HG02970 (cell line): ENCODE measurements at regions not wholly inside any gene's neighbourhood (a gene's known extent, or its start where the extent isn't known, plus 50 kb on each side); places are given as distances from the start of the nearest gene placed in this dataset.
"Not testable (repeated sequence)": the region's sequence is repeated elsewhere in the genome, so short reads cannot be mapped to it uniquely, and the experiment has no call there.

Experiments used
- ATAC-seq: cut with Tn5 transposase; IDR thresholded peaks from one replicate; pipeline ENCODE4 v1.9.1; 2021; ENCODE audit warnings: mild to moderate bottlenecking, moderate library complexity, moderate number of reproducible peaks; ENCODE audit not compliant: unreplicated experiment, low FRiP score

GRCh38 chr12:124675881-124676713 is 108.7 kb upstream of the NCOR2 start:
- ATAC-seq: no peak

GRCh38 chr12:124674937-124675336 is 107.5 kb upstream of the NCOR2 start:
- no peak for ATAC-seq

DNA sequence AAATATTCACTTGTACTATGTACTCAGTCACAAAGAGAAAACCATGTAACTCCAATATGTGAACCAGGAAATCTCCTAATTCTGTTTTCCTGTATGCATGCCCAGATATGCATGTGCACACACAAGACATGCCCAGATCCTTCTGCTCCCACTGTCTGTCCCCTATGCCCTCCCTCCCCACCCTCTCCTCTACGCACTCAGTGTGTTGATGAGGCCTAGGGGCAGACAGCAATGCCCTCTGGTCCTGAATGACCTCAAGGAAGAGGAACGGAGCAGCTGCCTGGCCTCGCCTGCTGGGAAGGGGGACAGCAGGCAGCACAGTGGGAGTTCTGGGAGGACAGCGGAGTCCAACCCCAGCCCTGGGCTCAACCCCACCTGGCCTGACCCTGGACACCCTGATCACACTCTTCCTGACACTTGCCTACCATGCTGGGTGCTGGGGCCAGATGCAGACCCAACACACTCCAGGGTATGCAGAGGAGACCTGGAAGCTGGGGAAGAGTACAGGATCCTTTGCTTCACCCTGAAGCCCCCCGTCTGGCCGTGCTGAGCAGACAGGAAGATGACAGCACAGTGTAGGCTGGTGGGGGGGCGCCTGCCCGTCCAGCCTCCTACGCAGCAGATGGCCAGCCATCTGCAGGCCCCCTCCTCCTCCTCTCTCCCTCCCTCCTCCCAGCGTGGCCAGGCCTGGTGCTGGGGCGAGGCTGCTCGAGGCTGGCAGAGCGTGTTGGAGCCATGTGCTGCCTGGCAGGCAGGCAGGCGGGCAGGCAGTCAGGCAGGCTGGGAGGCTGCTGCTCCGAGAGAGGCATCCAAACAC is 106.6 kb upstream of the NCOR2 start:
- no peak for ATAC-seq

DNA sequence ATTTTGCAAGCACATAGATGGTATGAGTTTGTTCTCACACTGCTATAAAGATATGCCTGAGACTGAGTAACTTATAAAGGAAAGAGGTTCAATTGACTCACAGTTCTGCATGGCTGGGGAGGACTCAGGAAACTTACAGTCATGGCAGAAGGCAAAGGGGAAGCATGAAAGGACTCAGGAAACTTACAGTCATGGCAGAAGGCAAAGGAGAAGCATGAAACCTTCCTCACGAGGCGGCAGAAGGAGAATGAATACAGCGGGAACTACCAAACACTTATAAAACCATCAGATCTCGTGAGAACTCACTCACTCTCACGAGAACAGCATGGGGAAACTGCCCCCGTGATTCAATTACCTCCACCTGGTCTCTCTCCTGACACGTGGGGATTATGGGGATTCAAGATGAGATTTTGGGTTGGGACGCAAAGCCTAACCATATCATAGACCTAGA is 101.9 kb upstream of the NCOR2 start:
- ATAC-seq: not testable (repeated sequence)

- no peak for ATAC-seq
These were observed 101.2 kb upstream of the NCOR2 start for GRCh38 chr12:124668602-124669001.

DNA sequence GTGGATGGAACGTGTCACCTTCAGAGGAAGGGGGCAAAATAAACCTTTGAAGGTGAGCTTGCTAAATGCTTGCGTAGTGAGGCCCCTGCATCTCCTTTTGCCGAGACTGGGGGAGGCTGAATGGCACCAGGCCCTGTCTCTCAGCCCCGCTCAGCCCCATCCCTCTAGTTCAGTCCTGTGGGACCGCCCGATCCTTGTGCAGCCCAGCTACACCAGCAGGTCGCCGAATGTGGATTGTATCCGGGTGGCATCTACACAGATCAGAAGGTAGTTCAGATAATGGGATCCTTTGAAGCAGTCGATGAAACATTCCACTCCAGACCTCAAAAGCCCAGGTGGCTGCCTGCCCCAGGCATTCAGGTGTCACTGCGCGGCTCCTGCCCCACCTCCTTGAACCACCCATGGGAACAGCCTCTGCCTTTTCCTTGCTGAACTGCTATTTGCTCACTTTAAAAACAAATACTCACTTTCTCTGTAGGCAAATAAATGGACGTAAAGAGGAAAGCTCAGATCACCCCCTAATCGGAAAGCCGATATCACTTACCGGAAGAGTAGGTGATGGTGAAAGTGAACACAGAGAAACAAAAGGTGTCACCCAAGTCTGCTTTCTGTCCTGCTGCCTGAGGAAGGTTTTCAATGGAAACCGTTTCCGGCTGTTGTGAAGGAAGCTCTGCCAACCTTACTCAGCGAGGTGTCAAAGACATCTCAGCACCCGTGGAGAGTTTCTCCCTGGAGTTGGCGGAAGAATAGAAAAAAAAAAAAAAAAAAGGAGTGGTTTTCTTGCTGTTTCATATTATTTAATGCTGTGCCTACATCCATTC is 100.3 kb upstream of the NCOR2 start:
- ATAC-seq: no peak

DNA sequence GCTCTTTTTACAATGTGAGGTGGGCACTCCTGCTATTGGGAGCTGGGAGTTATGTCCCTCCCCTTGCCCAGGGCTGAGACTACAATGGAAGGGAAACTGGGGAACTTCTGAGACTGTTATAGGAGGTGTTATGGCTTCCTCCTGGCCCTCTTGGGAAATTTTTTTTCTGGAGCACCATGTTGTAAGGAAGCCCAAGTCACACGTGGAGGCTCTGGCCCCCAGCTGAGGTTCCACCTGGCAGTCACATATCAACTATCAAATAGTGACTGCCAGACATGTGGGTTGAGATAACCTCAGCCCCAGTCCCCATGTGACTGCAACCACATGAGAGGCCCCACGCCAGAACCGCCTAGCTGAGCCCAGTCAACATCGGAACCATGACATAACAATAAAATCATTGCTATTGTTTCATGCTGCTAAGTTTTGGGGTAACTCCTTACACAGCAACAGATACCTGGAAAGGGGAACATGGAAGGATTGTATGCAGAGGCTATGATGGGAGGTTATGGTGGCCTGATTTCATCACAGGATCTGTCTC is 99.4 kb upstream of the NCOR2 start:
- ATAC-seq: no peak

- ATAC-seq: no peak
These were observed 98.1 kb upstream of the NCOR2 start for GRCh38 chr12:124665511-124665910.

DNA sequence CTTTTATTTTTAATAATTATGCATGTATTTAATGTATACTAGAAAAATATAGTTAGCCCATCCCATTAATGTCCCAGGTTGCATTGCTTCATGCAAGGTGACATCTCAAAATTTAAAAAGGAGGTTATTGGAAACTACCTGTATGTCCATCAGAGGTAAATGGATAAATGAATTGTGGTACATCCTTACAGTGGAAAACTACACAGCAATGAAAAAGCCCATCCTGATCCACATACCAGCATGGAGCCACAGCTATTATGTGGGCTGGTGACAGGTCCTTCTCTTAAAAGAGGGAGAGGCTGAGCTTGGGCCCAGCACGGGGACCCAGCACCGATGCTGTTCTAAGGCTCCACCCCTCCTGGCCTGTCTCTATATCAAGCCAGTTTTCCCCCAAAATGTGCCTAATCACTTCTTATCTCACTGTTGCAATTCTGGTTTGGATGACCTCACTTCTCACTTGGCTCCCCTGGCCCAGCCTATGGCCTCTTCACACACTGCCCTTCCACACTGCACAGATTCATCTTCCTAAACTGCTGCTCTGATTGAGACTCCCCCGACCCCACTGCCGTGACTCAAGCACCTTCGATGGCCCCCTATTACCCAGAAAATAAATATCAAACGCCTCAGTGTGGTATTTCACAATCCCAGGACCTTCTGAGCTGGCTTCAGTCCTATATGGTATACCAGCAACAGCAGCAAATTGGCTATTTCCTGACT is 97.1 kb upstream of the NCOR2 start:
- ATAC-seq: no peak

DNA sequence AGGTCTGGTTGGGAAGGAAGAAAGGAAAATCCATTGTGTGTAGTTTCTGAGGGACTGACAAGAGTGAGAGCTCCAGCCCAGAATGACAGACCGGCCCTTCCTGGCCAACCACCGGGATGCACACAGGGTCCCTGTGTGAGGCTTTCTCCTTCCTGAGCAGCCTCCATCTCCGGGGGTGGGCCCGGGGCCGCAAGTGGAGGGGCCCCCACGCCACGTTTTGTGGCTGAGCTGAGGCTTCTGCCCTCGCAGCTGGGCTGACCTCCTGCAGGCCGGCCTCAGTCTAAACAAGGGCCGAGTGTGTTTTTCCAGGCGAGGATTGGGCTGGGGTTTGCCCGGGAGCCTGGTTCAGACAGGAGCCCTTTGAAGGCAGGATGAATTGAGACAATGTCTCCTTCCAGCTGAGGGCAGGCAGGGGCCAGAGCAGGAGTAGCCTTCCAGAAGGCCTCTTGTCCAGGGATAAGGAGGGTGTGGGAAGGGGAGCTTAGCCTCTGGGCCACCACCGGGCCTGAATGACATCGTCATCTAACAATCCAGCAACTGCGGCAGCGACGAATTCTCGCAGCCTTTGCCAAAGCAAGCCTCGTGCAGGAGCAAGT is 96.5 kb upstream of the NCOR2 start:
- no peak for ATAC-seq

GRCh38 chr12:124663206-124663605 is 95.8 kb upstream of the NCOR2 start:
- ATAC-seq: no peak

- no peak for ATAC-seq
These were observed 93.9 kb upstream of the NCOR2 start for GRCh38 chr12:124661341-124661740.

DNA sequence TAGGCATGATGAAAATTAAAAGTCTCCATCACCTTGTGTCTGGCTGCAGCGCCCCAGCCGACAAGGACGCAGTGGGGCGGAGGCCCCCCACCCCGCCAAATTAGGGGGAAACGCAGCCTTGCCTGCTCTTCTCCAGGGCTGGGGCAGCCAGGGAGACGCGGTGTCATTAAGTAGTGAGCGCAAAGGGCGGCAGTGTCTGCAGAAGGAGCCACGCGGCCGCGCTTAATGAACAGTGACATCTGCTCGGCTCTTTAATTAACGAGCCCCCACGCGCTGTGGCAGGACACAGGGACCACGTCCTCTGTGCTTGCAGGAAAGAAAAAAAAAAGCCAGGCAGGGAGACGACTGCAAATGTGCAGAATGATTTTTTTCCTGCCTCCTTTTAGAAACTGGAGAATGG is 93.4 kb upstream of the NCOR2 start:
- no peak for ATAC-seq

DNA sequence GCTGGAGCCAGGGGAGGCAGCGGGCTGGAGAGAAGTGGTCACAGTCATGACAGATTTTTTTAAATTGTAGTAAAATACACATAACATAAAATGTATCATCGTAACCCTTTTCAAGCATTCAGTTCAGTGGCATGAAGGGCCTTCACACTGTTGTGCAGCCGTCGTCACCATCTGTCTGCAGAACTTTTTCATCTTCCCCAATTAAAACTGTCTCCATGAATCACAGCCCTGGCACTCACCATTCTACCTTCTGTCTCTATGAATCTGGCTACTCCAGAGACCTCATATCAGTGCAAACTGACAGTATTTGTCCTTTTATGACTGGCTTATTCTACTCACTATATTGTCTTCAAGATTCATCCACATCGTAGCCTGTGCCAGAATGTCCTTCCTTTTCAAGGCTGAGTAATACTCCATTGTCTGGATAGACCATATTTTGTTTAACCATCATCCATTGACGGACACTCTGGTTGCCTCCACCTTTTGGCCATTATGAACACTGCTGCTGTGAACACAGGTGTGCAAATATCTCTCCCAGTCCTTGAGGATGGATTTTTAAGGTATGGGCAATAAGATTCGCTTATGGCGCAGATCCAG is 91.5 kb upstream of the NCOR2 start:
- ATAC-seq: no peak

GRCh38 chr12:124658302-124658701 is 90.9 kb upstream of the NCOR2 start:
- ATAC-seq: no peak

DNA sequence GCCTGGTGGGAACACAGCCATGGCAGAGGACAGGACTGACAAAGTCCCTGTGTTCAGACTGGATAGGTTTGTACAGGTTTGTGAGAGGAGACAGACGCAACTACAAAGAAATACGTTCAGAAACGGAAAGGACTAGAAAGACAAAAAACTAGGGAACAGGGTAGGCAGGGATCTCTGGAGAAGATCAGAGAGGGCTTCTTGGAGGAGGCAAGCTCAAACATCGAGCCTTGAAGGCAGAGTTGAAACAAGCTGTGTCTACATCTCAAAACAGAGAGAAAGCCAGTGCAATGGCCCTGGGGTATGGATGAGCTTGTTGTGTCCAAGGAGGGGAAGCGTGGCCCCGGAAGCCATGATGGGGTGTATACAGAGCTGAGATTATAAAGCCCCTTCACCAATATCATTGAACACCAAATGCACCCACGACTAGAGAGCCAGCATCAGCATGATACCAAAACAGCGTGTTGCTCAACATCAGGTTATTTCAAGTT is 89.6 kb upstream of the NCOR2 start:
- ATAC-seq: no peak

DNA sequence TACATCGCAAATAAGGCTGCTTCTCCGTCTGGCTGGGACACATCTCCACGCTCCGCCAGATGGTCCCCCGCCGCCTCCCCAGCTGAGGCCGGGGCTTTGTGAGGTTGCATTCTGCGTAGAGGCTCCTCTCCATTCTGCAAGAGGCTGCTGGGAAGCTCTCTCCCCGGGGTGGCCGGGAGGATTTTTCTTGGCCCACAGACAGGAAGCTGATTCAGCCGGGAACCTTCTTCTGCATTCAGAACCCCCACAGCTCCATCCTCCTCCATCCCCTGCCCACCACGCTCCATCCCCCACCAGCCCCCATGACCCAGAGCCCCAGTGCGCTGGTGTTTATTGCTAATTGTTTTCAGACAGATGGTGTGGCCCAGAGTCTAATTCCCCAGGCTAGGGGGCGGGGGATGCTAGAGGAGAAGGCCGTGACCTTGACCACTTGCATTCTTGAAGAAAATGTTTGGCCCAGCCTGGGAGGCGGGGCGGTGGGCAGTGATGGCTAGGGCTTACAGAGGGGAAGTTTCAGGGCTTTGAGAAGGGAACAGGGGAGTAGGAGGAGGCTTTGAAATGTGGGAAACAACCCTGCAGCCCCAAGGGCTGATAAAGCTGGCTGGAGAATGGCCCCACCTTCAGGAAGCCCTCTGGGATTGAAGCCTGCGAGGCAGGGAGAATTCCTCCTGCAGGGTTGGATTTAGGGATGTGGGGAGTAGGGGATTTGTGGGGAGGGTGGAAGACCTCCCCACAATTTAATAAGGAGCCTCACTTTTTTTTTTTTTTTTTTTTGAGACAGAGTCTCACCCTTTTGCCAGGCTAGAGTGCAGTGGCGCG is 88.5 kb upstream of the NCOR2 start:
- ATAC-seq: no peak

- no peak for ATAC-seq
These were observed 87.8 kb upstream of the NCOR2 start for GRCh38 chr12:124655048-124655697.
